ENCODE measurements at regions not wholly inside any gene's neighbourhood (a gene's known extent, or its start where the extent isn't known, plus 50 kb on each side); places are given as distances from the start of the nearest gene placed in this dataset.

DNA sequence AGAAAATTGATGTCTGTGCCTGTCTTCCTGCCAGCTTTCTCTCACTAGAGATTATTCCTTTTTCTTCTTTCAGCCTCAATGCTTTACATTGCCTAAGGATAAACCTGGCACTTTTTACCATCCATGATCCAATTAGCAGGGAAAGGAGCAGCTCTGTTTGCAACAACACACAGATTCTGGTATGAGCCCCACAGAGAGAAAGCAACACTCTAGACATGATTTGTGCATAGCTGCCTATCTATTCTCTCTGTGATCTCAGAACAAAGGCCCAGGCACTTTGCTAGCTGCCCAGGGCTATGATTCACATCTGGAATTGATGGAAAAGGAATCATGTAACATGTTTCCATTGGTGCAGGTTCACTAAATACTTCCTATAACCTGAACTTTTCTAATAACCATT lies 685.0 kb downstream of the ETS1 start:
- H3K4me1 Mint-ChIP-seq, result no peaks in the 10 kb centered on the region
- H3K4me3 Mint-ChIP-seq, result no peak overlapping the region
- peaks cover 0 to 9% (median 1%) of the 10 kb centered on the region in 5 donors for H3K27me3 Mint-ChIP-seq
- no peak for DNase-seq
- H3K27ac Mint-ChIP-seq, result no peak overlapping the region
- no peak for ATAC-seq
- H3K9me3 Mint-ChIP-seq, result peaks cover 0 to 5% (median 0%) of the 10 kb centered on the region in 9 donors
- no peaks in the 10 kb centered on the region for H3K36me3 Mint-ChIP-seq
- POLR2A ChIA-PET, result no interaction called here

DNA sequence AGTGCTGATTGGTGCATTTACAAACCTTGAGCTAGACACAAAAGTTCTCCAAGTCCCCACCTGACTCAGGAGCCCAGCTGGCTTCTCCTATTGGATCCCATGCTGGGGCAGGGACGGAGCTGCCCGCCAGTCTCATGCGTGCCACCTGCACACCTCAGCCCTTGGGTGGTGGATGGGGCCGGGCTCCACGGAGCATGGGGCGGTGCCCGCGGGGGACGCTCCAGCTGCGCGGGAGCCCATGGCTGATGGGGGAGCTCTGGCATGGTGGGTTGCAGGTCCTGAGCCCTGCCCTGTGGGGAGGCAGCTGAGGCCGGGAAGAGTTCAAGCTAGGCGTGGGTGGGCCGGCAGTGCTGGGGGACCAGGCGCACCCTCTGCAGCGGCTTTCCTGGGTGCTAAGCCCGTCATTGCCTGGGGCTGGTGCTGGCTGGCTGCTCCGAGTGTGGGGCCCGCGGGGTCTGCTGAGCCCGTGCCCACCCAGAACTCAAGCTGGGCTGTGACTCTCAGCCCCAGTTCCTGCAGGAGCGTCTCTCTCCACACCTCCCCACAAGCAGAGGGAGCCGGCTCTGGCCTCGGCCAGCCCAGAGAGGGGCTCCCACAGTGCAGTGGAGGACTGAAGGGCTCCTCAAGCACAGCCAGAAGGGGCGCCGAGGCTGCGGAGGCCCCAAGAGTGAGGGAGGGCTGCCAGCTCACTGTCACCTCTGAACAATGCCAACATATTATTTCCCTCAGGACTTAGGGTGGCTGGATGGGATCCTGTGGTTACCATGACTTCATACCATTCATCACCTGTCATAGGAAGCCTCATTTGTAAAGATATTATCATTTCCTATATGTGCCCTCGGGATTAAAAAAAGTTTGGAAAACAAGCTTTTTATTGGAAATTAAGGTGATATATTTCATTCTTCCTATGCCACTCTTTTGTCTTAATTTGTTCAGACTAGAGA lies 688.7 kb downstream of the ETS1 start:
- H3K27me3 Mint-ChIP-seq, result peaks cover 0 to 9% (median 0%) of the 10 kb centered on the region in 5 donors
- H3K4me1 Mint-ChIP-seq, result no peaks in the 10 kb centered on the region
- POLR2A ChIA-PET, result no interaction called here
- DNase-seq (no peak), ATAC-seq (no peak)
- H3K4me3 Mint-ChIP-seq, result no peak overlapping the region
- H3K36me3 Mint-ChIP-seq, result no peaks in the 10 kb centered on the region
- peaks cover 0 to 5% (median 0%) of the 10 kb centered on the region in 9 donors for H3K9me3 Mint-ChIP-seq
- H3K27ac Mint-ChIP-seq, result no peak overlapping the region

DNA sequence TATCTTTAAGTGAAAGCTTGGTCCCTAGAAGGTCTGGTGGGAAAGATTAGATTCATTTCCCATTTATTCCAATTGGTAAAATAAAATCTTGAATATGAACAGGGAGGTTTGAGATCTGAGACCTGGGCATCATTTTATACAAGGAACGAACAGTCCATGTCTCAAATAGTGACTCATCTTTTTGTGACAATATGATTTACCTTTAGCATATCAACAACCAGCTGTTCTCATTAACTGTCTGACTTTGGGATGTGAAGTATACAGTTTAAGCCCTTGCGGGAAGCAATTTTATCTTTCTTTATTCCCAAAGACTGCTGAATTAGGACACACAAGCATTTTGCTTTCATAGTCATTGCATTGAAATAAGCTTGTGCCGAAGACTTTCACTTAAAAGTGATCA lies 691.6 kb downstream of the ETS1 start:
- ATAC-seq, result no peak
- peaks cover 0 to 7% (median 3%) of the 10 kb centered on the region in 5 donors for H3K27me3 Mint-ChIP-seq
- H3K4me1 Mint-ChIP-seq, result no peaks in the 10 kb centered on the region
- no peak overlapping the region for H3K27ac Mint-ChIP-seq
- H3K36me3 Mint-ChIP-seq, result no peaks in the 10 kb centered on the region
- no peak for DNase-seq
- POLR2A ChIA-PET, result no interaction called here
- no peak overlapping the region for H3K4me3 Mint-ChIP-seq
- peaks cover 0 to 5% (median 0%) of the 10 kb centered on the region in 9 donors for H3K9me3 Mint-ChIP-seq

DNA sequence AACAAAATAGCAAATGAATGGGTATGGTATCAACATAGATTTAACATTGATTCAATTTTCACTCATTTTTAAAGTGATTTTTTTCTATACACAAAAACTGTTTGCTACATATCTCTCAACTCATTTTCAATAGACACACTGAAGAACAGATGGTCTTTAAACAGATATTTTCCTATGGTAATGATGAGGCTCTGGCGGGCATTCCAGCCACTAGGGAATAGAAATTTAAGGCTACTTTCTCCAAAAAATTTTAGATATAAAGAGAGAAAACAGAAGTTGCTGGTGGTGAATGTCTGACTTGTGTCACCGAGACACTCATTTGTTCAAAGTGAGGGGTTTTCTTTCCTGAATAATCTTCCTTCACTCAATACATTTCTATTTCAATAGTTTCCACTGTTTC lies 693.0 kb downstream of the ETS1 start:
- H3K36me3 Mint-ChIP-seq, result no peaks in the 10 kb centered on the region
- POLR2A ChIA-PET, result no interaction called here
- peaks cover 5 to 15% (median 11%) of the 10 kb centered on the region in 5 donors for H3K27me3 Mint-ChIP-seq
- H3K27ac Mint-ChIP-seq, result no peak overlapping the region
- H3K4me3 Mint-ChIP-seq, result no peak overlapping the region
- ATAC-seq, result no peak
- no peak for DNase-seq
- H3K4me1 Mint-ChIP-seq, result no peaks in the 10 kb centered on the region
- peaks cover 0 to 5% (median 0%) of the 10 kb centered on the region in 9 donors for H3K9me3 Mint-ChIP-seq

DNA sequence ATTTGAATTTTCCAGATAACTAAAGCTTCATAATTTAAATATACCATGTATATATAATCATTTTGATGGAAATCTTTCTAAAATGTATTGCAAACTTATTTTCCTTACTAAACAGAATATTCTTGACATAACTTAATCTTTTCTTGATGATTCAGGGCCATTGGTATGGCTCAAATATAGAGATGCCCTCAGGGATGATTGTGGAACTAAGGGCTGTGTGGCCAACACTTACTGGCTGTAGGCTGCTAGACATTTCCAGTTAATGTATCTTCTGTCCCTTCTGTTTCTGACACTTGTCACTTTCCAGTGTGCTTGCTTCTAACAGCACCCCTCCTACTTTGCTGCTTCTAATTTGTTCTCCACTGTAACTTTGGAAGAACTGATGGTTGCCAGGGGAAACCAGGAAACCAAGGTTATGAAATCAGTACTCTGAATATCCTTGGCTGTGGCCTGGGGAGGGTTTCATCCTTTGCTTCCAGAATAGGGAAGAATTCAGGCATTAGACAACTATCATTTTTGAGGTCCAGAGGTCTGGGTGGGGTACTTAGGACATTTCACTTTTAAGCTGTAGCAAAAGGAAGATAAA lies 697.2 kb downstream of the ETS1 start:
- H3K36me3 Mint-ChIP-seq, result peaks cover 0 to 14% (median 0%) of the 10 kb centered on the region in 3 donors
- POLR2A ChIA-PET, result no interaction called here
- no peak overlapping the region for H3K4me3 Mint-ChIP-seq

DNA sequence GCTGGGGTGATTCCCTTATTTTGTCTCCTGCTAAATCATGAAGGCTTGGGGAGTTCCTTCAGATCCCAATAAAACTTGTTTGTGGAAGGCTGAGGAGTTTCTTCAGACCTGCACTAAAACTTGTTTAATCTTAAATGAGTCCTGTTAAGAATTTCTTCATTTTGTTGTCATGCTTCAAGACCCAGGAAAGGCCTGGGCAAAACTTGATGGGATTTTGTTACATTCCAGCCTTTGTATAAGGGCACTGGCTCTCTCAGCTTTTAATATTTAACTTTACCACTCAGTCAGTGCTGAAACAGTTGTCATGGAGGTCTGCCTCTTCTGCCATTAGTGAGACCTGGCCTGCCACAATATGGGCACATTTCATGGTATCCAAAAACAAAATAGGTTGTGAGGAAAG lies 699.0 kb downstream of the ETS1 start:
- POLR2A ChIA-PET, result no interaction called here
- H3K9me3 Mint-ChIP-seq, result peaks cover 6 to 28% (median 15%) of the 10 kb centered on the region in 9 donors

More for the DNA sequence above, 697.2 kb downstream of the ETS1 start:
- H3K27ac Mint-ChIP-seq, result peak overlapping the region in 1 of 10 donors; percentile 85
- ATAC-seq, result no peak
- peaks cover 6 to 19% (median 12%) of the 10 kb centered on the region in 9 donors for H3K9me3 Mint-ChIP-seq
- peaks cover 6 to 22% (median 11%) of the 10 kb centered on the region in 5 donors for H3K27me3 Mint-ChIP-seq
- H3K4me1 Mint-ChIP-seq, result no peaks in the 10 kb centered on the region
- DNase-seq, result no peak

DNA sequence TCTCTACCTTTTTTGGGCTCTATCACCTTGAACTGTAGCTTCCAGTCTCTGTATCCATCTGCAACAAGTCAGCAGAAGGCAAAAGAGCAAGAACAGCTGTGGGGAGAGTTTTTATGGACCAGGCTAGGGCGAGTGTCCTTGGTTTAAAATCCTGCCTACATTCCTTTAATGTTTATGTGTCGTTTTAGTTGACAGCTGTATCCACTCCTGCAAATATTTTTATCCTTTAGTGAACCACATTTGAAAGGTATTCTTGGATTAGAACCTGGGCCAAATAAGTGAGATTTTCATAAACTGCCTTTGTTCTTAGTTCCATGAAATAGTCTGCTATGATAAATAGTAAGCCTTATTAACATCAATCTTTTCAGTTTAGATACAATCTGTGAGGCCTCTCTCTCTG lies 712.2 kb downstream of the ETS1 start:
- Mint-ChIP-seq H3K9me3 (peaks cover 0 to 2% (median 0%) of the 10 kb centered on the region in 9 donors), H3K27me3 (peaks cover 10 to 42% (median 14%) of the 10 kb centered on the region in 5 donors), H3K4me3 (no peak overlapping the region), H3K36me3 (no peaks in the 10 kb centered on the region), H3K4me1 (no peaks in the 10 kb centered on the region), H3K27ac (no peak overlapping the region)
- ATAC-seq, result no peak
- POLR2A ChIA-PET, result no interaction called here
- DNase-seq, result no peak

More for the DNA sequence above, 699.0 kb downstream of the ETS1 start:
- Mint-ChIP-seq H3K4me3 (no peak overlapping the region), H3K27me3 (peaks cover 6 to 22% (median 11%) of the 10 kb centered on the region in 5 donors), H3K36me3 (peaks cover 0 to 22% (median 0%) of the 10 kb centered on the region in 3 donors), H3K27ac (no peak overlapping the region), H3K4me1 (no peaks in the 10 kb centered on the region)
- DNase-seq (no peak), ATAC-seq (no peak)

DNA sequence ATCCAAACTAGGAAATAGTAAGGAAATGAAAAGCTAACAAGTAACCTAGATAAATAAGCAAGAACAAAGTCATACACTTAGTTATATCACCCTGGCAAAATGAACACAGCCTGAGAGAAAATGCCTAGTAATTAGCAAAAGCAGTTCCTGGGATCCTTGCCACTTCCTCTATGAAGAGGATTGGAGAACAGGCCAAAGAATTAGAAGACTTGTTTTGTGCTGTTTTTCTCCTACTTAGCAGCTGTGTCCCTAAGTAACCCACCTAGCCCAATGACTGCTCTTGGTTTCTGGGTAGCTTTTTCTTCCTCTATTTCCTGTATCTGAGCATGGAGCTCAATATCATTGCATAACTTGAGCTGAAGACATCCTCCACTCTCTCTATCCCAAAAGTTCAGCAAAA lies 713.9 kb downstream of the ETS1 start:
- Mint-ChIP-seq H3K4me3 (no peak overlapping the region), H3K4me1 (no peaks in the 10 kb centered on the region), H3K27me3 (peaks cover 3 to 31% (median 10%) of the 10 kb centered on the region in 5 donors), H3K27ac (no peak overlapping the region), H3K9me3 (no peaks in the 10 kb centered on the region), H3K36me3 (no peaks in the 10 kb centered on the region)
- no peak for DNase-seq
- POLR2A ChIA-PET, result no interaction called here
- no peak for ATAC-seq

DNA sequence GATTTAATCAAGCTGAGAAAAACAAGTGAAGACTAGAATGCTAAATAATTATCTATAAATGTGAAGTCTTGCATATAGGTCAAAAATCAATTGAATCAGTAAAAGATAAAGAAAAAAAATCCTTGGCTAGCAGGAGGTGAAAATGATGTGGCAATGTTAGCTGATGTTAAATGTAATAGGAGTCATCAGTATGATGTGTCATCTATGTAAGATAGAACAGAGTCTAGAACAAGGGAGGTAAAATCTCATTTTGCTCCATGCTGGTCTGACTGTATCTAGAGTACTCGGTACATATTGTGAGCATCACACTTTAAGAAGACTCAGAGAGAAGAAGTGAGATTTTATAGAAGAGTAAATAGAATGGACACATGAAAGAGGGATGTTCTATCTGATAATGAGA lies 721.2 kb downstream of the ETS1 start:
- ATAC-seq (no peak), DNase-seq (no peak)
- H3K36me3 Mint-ChIP-seq, result no peaks in the 10 kb centered on the region
- H3K4me3 Mint-ChIP-seq, result no peak overlapping the region
- no peaks in the 10 kb centered on the region for H3K9me3 Mint-ChIP-seq
- H3K27me3 Mint-ChIP-seq, result peaks cover 5 to 8% (median 7%) of the 10 kb centered on the region in 5 donors
- H3K27ac Mint-ChIP-seq, result no peak overlapping the region
- POLR2A ChIA-PET, result no interaction called here
- no peaks in the 10 kb centered on the region for H3K4me1 Mint-ChIP-seq

DNA sequence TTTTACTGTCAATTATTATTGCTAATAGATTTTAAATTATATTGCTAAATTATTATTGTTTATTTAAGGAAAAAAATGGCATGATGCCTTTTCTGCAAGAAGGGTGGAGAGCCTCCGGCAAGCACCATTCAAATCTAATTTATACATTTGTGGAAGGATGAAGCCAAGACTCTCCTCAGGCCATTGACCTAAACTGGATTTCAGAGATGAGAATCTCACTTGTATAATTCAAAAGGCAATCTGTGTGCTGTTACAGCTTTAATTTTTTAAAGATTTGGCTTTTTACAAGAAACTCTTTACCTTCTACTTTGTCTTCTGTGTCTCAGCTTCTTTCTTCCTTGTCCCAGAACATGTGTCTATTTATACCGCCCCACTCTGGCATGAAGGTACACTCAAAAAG lies 722.5 kb downstream of the ETS1 start:
- H3K36me3 Mint-ChIP-seq, result no peaks in the 10 kb centered on the region
- no peaks in the 10 kb centered on the region for H3K4me1 Mint-ChIP-seq
- POLR2A ChIA-PET, result no interaction called here
- no peak overlapping the region for H3K27ac Mint-ChIP-seq
- ATAC-seq (no peak), DNase-seq (no peak)
- H3K4me3 Mint-ChIP-seq, result no peak overlapping the region
- no peaks in the 10 kb centered on the region for H3K9me3 Mint-ChIP-seq
- peaks cover 5 to 13% (median 9%) of the 10 kb centered on the region in 5 donors for H3K27me3 Mint-ChIP-seq

DNA sequence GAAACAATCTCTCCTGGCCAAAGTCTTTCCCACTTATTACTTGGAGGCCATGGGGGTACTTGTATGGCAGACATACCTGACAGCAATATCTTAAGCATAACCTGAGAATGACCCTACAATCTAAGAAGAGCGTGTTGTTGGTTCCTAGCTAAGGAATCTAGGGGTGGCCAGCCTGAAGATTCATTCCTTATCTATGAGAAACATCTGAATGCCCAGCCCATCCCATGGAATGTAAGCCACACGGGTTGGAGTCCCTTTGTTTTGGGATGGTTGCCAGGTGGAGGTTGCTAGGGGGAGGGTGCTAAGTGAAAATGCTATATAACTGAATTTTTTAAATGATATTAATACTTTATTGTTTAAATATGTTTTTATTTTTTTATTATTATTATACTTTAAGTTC lies 725.0 kb downstream of the ETS1 start:
- no peaks in the 10 kb centered on the region for H3K4me1 Mint-ChIP-seq
- no peak for DNase-seq
- no peaks in the 10 kb centered on the region for H3K36me3 Mint-ChIP-seq
- no peak overlapping the region for H3K27ac Mint-ChIP-seq
- peaks cover 7 to 22% (median 12%) of the 10 kb centered on the region in 5 donors for H3K27me3 Mint-ChIP-seq
- no peaks in the 10 kb centered on the region for H3K9me3 Mint-ChIP-seq
- no peak overlapping the region for H3K4me3 Mint-ChIP-seq
- POLR2A ChIA-PET, result no interaction called here
- ATAC-seq, result no peak

DNA sequence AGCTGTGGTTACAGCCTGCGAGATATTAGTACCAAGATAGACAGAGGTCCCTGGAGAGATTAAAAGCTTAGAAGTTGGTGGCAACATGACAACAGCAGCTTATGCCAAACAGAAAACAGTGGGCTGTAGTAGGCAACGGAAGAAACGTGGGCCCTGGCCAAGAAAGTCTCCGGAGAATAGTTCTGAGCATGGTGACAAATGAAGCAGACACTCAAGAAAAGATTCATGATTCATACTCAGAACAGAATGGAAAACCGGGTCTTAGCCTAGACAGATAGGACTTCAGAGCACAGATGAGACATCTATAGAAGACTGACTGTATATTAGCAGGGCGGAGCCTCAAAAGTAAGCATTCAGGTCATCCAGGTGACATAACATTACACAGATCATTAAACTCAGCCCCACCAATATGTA lies 727.4 kb downstream of the ETS1 start:
- POLR2A ChIA-PET, result no interaction called here
- ATAC-seq, result no peak

DNA sequence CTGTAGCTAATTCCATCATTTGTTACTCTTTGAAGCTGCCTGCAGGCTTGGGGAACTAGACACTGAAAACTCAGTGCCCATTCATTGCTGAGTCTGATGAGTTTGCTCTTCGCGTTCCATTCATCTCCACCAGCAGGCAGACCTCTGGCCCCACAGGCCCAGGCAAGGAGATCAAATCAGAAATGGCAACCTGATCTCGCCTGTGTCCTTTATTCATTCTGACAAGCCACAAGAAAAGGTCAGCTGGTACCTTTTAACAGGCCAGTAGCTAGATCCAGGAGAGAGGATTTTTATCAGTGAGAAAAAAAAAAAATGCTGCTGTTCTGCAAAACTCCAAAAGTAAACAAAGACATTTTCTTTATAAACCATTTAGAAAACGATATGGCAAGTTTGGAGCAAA lies 742.5 kb downstream of the ETS1 start:
- H3K9me3 Mint-ChIP-seq, result no peaks in the 10 kb centered on the region

More for the DNA sequence above, 727.4 kb downstream of the ETS1 start:
- no peak for DNase-seq
- Mint-ChIP-seq H3K36me3 (no peaks in the 10 kb centered on the region), H3K27me3 (peaks cover 5 to 32% (median 16%) of the 10 kb centered on the region in 5 donors), H3K4me3 (no peak overlapping the region), H3K27ac (no peak overlapping the region), H3K9me3 (no peaks in the 10 kb centered on the region), H3K4me1 (peaks cover 0 to 2% (median 0%) of the 10 kb centered on the region in 4 donors)

More for the DNA sequence above, 742.5 kb downstream of the ETS1 start:
- POLR2A ChIA-PET, result no interaction called here
- no peak for ATAC-seq
- Mint-ChIP-seq H3K36me3 (no peaks in the 10 kb centered on the region), H3K4me1 (no peaks in the 10 kb centered on the region), H3K27me3 (peaks cover 5 to 13% (median 11%) of the 10 kb centered on the region in 5 donors), H3K27ac (no peak overlapping the region), H3K4me3 (no peak overlapping the region)
- DNase-seq, result no peak
